GM12872 (cell line): ENCODE measurements at regions not wholly inside any gene's neighbourhood (a gene's known extent, or its start where the extent isn't known, plus 50 kb on each side); places are given as distances from the start of the nearest gene placed in this dataset.

Experiments
- TF ChIP-seq, protein P1 (sequence below): IDR thresholded peaks from 3 replicates; pipeline ENCODE4 v1.5.1; 2011; ENCODE audit warnings: low read depth, mild to moderate bottlenecking, low read length, moderate library complexity; ENCODE audit not compliant: insufficient read depth

DNA sequence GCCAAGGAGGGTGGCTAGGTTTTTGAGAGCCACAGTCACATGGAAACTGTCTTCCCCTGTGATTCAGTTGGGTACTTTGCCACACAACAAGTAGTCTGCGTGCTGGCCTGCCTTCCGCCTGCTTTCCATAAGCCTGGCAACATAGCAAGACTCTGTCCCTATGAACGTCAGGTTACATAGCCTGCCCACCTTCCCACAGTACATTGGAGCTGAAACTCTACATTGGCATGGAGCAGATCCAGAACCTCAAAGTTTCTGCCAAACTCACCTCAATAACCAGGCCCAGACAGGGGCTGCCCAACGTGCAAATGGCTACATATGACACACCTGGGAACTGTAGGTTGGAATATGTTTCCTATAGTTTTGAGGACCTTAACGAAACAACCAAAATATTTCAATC is 140.6 kb upstream of the PRICKLE2 start:
- TF ChIP-seq, protein P1, sequence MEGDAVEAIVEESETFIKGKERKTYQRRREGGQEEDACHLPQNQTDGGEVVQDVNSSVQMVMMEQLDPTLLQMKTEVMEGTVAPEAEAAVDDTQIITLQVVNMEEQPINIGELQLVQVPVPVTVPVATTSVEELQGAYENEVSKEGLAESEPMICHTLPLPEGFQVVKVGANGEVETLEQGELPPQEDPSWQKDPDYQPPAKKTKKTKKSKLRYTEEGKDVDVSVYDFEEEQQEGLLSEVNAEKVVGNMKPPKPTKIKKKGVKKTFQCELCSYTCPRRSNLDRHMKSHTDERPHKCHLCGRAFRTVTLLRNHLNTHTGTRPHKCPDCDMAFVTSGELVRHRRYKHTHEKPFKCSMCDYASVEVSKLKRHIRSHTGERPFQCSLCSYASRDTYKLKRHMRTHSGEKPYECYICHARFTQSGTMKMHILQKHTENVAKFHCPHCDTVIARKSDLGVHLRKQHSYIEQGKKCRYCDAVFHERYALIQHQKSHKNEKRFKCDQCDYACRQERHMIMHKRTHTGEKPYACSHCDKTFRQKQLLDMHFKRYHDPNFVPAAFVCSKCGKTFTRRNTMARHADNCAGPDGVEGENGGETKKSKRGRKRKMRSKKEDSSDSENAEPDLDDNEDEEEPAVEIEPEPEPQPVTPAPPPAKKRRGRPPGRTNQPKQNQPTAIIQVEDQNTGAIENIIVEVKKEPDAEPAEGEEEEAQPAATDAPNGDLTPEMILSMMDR: no peak

DNA sequence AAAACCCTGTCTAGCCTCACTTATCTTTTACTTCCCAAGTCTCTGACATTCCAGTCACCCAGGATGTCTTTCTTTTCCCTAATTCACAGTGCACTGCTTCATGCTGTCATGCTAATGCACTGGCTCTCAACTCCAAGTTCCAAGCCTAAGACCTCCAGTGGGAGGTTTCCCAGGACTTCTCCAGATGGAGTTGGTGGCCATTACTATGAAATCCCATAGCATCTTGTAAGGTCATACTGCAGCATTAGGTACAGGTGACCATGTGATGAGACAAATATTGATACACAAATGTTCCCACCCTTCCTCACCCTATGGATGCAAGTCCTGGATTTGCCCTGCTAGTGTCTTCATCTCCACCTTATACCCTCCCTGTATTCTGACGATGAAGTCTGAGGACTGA is 138.6 kb upstream of the PRICKLE2 start:
- TF ChIP-seq, protein P1: no peak

DNA sequence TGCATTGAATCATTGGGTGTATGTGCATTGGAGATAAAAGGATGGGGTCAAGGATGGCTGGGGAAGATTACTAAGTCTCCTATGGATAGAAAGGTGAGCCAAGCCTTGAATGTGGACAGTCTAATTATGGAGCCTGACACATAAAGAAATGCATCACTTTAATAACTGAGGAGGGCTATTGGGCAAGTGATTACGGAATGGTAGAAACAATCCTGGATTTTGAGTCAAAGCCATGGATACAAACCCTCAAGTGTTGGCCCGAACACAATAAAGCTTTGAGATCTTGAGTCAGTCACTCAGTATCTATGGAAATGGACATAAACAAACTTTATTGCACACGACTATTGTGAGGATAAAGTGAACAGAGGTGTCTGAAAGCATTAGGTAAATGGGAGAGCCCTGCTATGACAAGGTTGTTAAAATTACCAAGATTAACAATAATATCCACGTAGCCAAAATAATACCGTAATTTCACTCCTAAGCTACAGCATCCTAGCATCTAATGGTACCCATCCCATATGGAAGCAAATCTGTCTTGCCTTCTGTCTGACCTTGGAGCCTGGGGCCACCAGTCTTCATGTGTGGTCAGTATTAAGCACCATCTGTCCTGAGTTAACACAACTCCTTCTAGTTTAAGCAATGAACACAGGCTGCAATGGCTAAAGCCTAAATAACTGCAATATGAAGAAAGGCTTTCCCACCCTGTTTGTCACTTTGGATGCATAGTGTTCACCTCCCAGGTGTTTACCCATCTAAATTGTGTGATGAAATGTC is 136.9 kb upstream of the PRICKLE2 start:
- TF ChIP-seq, protein P1: no peak

DNA sequence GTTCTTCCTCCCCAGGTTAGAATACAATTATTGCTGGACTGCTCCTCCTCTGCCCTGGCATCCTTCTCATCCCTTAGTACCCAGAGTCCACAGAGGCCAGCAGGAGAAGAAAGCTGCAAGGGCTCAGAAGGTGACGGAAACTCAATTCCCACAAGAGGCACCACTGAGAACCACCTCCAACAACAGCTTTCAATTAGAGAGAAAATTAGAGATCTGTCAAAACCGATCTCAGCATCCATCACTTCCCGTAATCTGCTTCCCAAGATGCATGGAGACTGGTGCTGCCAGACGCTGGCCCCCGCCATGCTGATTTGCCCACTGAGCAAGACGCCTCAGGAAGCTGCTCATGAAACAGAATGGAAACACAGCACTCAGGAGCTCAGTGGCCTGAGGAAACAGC is 135.0 kb upstream of the PRICKLE2 start:
- TF ChIP-seq, protein P1: no peak

DNA sequence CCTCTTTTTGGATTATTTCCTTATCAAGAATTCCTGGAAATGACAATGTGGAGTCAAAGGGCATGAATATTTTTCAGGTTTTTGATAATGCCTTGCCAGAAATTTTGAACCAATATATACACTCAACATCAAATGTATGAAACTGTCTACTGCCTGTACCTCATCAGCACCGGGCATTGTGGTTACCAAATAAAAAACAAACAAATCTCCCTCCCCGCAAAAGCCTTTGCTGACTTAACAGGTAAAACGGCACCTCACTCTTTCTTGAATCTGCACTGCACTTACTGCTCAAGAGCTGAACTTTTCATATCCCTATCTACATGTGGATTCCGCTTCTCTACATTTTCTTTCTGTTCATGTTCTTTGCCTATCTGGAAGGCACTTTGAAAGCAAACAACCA is 134.5 kb upstream of the PRICKLE2 start:
- TF ChIP-seq, protein P1: no peak

DNA sequence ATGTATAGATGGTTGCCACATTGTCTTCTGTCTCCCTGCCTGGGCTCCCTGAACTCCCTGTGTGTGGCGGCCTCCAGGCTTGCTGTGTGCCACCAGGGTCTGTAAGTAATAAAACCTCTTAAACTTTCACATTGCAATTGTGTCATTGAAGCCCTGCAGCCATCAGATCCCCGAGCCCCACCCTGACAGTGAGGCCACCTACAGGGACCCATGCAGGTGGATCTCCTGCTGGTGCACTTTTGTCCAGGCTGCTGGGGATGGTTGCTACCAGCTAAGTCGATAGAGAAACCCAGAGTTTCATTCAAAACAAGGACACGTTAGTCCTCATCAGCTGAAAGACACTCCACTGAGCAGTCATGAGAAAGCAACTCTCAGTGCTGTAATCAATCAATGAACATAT is 133.6 kb upstream of the PRICKLE2 start:
- TF ChIP-seq, protein P1: no peak

DNA sequence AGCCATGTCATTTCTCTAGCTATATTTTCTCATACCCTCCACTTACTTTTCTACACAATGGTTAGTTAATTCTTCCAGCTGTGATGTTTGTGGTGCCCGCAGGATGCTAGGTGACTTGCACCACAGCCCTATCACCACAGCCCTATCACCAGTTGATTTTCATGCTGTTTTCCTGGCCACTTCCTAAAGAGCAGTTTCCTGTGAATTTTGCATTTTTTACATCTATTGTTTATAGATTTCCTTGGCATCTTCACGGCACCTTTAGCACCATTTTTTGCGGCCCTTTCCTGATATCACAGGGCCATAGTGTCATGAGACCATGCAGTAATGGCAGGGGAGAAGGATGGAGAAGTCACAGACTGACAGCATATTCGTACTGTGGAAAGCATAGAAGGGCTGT is 132.9 kb upstream of the PRICKLE2 start:
- TF ChIP-seq, protein P1: no peak

DNA sequence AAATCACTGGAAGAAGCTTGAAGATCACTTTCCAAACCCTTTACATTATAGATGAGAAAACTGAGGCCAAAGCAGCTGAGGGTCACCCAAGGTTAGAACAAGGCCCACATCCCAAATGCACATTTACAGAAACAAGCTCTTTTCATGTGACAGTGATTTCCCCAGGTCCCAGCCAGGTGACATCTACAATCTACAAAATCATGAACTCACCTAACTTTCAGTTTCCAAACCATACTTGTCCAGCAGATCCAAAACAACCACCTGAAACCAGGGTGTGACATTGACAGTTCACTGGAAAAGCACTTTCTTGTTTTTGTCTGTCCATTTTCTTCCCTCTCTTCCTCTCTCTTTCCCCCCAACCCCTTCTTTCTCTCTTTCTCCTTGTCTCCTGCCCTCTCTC is 132.2 kb upstream of the PRICKLE2 start:
- TF ChIP-seq, protein P1: no peak
